ENCODE measurements at regions not wholly inside any gene's neighbourhood (a gene's known extent, or its start where the extent isn't known, plus 50 kb on each side); places are given as distances from the start of the nearest gene placed in this dataset.
"Not testable (repeated sequence)": the region's sequence is repeated elsewhere in the genome, so short reads cannot be mapped to it uniquely, and the experiment has no call there.

GRCh38 chr10:77740396-77740795, 102.8 kb upstream of the KCNMA1 start:
- DNase-seq: not testable (repeated sequence)

- no peak for DNase-seq
Observed at GRCh38 chr10:77738496-77739158, 101.0 kb upstream of the KCNMA1 start.

- peak; percentile 27 to 84 for DNase-seq
Observed at GRCh38 chr10:77737608-77738007, 100.0 kb upstream of the KCNMA1 start.

- not testable (repeated sequence) for DNase-seq
Observed at GRCh38 chr10:77735136-77735535, 97.5 kb upstream of the KCNMA1 start.

GRCh38 chr10:77732213-77733003, 94.8 kb upstream of the KCNMA1 start:
- no peak for DNase-seq

DNA sequence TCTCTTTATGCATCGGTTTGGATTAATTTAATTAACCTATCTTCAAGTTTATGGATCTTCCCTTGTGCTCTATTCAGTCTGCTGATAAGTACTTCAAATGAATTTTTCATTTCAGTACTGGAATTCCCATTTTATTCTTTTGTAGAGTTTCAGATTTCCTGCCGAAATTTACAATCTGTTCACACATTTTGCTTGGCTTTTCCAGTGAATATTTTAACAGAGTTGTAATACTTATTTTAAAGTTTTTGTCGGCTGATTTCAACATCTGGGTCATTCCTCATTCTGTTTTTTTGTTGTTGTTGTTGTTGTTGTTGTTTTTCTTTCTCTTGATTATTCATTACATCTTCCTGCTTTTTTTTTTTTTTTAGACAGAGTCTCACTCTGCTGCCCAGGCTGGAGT, 89.9 kb upstream of the KCNMA1 start:
- no peak for DNase-seq

- DNase-seq: no peak
Observed at GRCh38 chr10:77726732-77727131, 89.1 kb upstream of the KCNMA1 start.

GRCh38 chr10:77726301-77726700, 88.7 kb upstream of the KCNMA1 start:
- no peak for DNase-seq

DNA sequence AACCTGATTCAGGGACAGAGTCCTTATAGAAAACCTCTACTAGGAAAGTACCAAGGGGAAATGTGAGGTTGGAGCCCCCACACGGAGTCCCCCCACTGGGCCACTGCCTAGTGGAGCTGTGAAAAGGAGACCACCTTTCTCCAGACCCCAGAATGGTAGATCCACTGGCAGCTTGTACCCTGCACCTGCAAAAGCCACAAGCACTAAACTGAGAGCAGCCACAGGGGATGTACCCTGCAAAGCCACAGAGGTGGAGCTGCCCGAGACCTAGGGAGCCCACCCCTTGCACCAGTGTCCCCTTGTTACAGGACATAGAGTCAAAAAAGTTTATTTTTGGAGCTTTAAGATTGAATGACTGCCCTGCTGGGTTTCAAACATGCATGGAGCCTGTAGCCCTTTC, 87.2 kb upstream of the KCNMA1 start:
- no peak for DNase-seq

- no peak for DNase-seq
Observed at GRCh38 chr10:77723376-77723775, 85.8 kb upstream of the KCNMA1 start.

DNA sequence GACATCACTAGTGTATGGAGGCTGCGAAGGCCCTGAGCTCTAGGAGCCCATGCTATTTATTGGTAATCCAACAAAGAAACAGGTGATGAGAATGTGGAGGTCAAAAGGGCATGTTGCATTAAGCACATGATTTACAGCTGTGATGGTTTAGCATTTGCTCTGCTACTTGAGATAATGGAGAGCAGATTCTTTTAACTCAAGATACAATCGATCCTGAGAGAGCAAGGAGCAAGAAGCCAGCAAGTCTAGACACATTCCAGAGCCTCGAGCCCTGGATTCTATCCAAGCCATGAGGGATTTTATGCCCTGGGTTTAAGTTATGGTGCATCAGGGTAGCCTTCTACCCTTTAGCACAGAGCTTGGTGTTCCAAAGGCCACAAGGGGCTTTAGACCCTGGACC, 85.3 kb upstream of the KCNMA1 start:
- DNase-seq: not testable (repeated sequence)

DNA sequence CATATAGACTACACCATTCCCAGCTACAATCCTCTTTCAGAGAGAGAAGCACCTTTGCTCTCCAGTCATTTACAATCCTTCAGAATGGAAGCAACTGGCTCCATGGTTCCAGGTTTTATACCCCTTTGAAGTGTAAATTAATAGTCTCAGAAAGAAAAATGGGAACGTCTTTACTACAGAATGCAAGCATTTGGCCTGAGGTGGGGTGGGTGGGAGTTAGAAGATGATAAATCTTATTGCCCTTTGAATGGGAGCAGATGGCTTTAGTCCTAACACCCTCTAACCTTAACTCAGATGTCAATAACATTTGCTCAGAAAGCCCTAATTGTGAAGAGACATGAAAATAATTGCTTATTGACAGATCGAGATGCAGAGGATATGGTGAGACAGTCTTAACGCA, 84.2 kb upstream of the KCNMA1 start:
- DNase-seq: no peak

- no peak for DNase-seq
Observed at GRCh38 chr10:77718957-77719356, 81.3 kb upstream of the KCNMA1 start.

DNA sequence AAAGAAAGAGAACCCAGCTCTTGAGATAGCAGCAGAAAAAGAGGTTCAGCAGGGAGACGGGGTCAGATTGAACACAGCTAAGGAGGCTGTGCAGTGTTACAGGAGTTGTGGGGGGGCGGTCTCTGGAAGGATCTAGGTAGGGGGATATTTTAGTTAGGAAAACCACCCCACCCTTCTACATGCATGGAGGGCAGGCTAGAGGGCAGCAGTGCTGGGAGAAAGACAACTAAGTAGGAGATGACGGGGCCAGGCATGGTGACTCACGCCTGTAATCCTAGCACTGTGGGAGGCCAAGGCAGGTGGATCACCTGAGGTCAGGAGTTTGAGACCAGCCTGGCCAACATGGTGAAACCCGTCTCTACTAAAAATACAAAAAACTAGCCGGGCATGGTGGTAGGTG, 80.7 kb upstream of the KCNMA1 start:
- not testable (repeated sequence) for DNase-seq

DNA sequence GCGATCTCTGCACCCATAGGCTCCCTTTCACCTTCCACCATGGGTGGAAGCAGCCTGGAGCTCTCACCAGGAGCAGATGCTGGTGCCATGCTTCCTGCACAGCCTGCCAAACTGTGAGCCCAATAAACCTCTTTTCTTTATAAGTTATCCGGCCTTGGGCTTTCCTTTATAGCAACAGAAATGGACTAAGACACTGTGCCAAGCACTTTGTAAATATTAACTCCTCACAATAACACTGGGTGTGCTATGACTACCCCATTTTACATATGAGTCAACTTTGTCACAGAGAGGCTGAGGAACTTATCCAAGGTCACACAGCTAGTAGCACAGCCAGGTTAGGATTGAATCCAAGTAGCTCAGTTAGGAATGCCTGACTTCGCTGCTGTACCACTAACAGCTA, 79.7 kb upstream of the KCNMA1 start:
- no peak for DNase-seq

DNA sequence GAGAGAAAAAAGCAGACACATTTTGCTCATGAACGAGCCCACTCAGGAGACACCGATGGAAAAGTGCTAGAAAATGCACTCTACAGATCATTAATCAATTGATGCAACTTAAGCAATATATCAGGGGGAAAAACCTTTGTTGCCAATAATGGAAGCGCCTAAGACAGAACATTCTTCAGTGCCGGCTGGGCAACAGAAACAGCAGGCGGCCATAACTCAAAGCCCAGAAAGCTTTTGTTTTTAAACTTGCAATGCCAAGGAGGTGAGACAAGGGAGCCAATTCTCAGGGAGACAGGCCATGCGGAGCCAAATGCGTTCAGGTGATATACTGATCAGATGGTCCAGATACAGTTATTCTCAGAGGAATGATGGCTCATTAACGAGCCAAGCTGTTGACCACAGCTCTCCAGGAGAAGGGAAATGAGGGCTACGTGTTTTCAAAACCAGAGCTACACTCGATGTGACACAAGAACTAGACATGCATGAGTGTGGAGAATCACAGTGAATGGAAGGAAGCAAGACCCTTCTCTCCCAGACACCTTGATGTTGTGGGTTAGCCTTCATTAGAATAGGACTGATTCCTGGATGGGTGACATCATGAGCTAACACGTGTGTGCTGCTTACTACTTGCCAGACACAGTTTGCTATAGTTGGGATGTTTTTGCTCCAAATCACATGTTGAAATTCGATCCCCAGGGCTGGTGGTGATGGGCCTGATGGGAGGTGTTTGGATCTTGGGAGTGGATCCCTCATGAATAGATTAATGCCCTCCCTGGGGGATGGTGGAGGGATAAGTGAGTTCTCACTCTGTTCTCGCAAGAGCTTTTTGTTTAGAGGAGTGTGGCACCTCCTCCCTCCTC, 79.1 kb upstream of the KCNMA1 start:
- DNase-seq: no peak

GRCh38 chr10:77715536-77715935, 77.9 kb upstream of the KCNMA1 start:
- DNase-seq: no peak

GRCh38 chr10:77715088-77715487, 77.5 kb upstream of the KCNMA1 start:
- DNase-seq: no peak

GRCh38 chr10:77713521-77714280, 76.1 kb upstream of the KCNMA1 start:
- no peak for DNase-seq

DNA sequence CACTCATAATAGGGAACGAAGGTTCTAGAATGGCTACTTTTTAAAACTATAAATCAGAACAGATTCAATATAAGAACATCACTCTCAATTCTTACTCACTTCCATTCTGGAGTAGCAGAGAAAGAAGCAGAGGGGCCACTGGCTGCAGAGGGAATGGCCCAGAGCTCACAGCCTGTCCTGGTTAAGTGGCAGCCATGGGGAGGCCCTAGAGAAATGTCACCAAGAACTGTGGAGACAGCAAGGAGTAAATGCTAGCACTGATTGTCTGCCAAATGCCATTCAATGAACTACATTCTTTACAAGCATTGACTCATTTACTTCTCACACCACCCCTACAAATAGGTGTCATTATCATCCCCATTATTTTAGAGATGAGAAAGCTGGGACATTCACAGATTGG, 74.6 kb upstream of the KCNMA1 start:
- DNase-seq: no peak

DNA sequence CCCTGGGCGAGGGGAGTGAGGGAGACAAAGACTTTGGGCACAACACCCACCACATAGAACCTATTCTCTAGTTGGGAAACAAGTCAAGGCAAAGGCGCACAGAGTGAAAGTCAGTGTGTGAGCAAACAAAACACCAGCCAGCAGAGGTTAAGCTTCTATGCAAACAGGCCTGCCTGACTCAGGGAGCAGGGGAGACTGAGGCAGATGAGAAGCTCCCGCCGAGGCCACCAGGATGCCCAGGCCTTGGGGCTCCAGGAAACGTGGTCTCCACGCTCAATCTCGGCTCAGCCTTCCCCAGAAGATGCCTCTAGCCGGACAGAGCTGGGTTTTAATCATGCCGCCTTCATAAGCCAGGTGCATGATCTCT, 74.1 kb upstream of the KCNMA1 start:
- DNase-seq: no peak

DNA sequence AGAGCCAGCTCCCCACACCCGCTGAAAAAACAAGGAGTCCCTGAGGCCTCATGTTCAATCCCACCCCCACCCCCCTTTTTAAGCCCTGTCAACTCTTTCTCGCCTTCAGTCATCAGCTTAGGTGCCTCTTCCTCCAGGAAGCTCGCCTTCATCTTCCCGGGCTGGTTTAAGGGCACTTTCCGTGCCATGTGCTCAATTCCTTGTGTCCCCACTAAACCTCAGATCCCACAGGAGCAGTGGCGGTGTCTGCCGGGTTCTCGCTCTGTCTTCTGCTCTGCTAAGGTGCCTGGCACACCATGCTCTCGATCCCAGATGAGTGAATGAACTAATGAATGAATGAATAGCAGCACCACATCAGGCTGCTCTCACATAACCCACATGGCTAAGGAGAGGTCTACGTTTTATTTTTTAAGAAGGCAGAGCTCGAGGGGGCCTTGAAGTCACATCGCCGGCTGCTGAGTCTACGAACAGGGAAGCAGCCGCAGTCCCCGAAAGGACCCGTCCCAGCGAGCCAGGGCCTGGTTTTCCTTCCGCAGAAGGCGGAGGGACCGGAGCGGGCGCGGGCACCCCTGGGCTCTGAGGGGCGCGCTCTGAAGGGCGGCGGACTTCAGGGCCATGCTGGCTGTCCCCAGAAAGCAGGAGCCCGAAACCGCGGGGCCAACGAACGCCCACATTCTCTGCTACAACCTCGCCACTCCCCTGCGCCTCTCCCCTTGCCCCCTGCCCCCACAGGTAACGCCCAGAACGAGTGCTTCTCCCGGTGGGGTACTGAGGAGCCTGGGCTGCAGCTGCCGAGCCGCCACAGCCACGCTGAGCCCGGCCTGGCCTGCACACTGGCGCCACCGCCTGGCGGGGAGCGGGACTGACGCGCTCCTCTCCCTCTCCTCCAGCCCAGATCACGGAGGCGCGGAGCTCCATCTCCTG, 73.4 kb upstream of the KCNMA1 start:
- DNase-seq: peak in 1 of 2 experiments; percentile 28
